CD4-positive, CD25-positive, alpha-beta regulatory T cell (primary cell): ENCODE measurements at regions not wholly inside any gene's neighbourhood (a gene's known extent, or its start where the extent isn't known, plus 50 kb on each side); places are given as distances from the start of the nearest gene placed in this dataset.
A peak's percentile ranks its signal among the peaks of the same experiment; 100 is the strongest.

ENCODE experiments used
- ATAC-seq, 2 donors: fragments of 150-1000 bp; cut with Tn5 transposase; one replicate each; pipeline ENCODE4 v1.10.0; 2021; ENCODE audit warnings: low read depth in 2 of 2, moderate number of reproducible peaks in 2 of 2, moderate library complexity in 1 of 2
- DNase-seq, 3 donors: peaks; one replicate each; pipeline versions ENCODE4 v3.0.0 to v3.0.0-alpha.2; 2012 to 2022; ENCODE audit warnings: mixed read lengths in 1 of 3
- H3K27ac ChIP-seq: one replicate; pipeline ENCODE4 v1.7.0; 2013; ENCODE audit warnings: mild to moderate bottlenecking, low read length; ENCODE audit not compliant: insufficient read depth, poor library complexity, severe bottlenecking
- H3K27me3 ChIP-seq: one replicate; pipeline ENCODE4 v1.7.0; 2013; ENCODE audit warnings: low read length; ENCODE audit not compliant: control insufficient read depth, insufficient read depth
- H3K36me3 ChIP-seq: one replicate; pipeline ENCODE4 v1.7.0; 2013; ENCODE audit warnings: mild to moderate bottlenecking, low read length, moderate library complexity; ENCODE audit not compliant: control insufficient read depth, insufficient read depth
- H3K4me1 ChIP-seq: 2 replicates; pipeline ENCODE4 v1.7.0; 2013; ENCODE audit warnings: mild to moderate bottlenecking, low read length; ENCODE audit not compliant: insufficient read depth, control insufficient read depth, poor library complexity, severe bottlenecking
- H3K4me3 ChIP-seq: one replicate; pipeline ENCODE4 v1.7.0; 2013; ENCODE audit warnings: low read depth, mild to moderate bottlenecking, low read length, moderate library complexity
- H3K9me3 ChIP-seq, 2 experiments: 1 replicate in 1 of 2; 2 replicates in 1 of 2; pipeline ENCODE4 v1.7.0; 2013; ENCODE audit warnings: low read length in 2 of 2, mild to moderate bottlenecking in 1 of 2, moderate library complexity in 1 of 2; ENCODE audit not compliant: control insufficient read depth in 2 of 2
- H3K27ac Mint-ChIP-seq, 3 donors: one replicate each; pipeline ENCODE4 v1.8.0; 2020 to 2022; ENCODE audit warnings: mild to moderate bottlenecking in 3 of 3, mixed read lengths in 3 of 3, moderate library complexity in 2 of 3
- H3K27me3 Mint-ChIP-seq: one replicate; pipeline ENCODE4 v1.8.0; 2022; ENCODE audit warnings: mild to moderate bottlenecking, mixed read lengths
- H3K36me3 Mint-ChIP-seq: one replicate; pipeline ENCODE4 v1.8.0; 2020; ENCODE audit warnings: mixed read lengths
- H3K4me1 Mint-ChIP-seq, 4 donors: one replicate each; pipeline ENCODE4 v1.8.0; 2020 to 2022; ENCODE audit warnings: mixed read lengths in 4 of 4, mild to moderate bottlenecking in 1 of 4
- H3K4me3 Mint-ChIP-seq, 4 donors: one replicate each; pipeline ENCODE4 v1.8.0; 2020 to 2022; ENCODE audit warnings: mild to moderate bottlenecking in 4 of 4, mixed read lengths in 4 of 4, moderate library complexity in 3 of 4
- H3K9me3 Mint-ChIP-seq, 7 donors: one replicate each; pipeline ENCODE4 v1.8.0; 2020 to 2022; ENCODE audit warnings: mixed read lengths in 7 of 7, mild to moderate bottlenecking in 3 of 7, moderate library complexity in 2 of 7

- ATAC-seq = no peak
- H3K36me3 Mint-ChIP-seq = no peaks in the 10 kb centered on the region
- H3K27ac ChIP-seq = no peak overlapping the region
Observed at GRCh38 chr2:144333143-144333555, 186.8 kb downstream of the ZEB2 start.

GRCh38 chr2:144332356-144333142, 187.4 kb downstream of the ZEB2 start:
- peak overlapping the region; percentile 90 to 98 (median 94) for H3K4me3 Mint-ChIP-seq
- ATAC-seq (peak; percentile 91 to 93), DNase-seq (peak; percentile 79 to 89 (median 87))
- peaks cover 0 to 28% (median 15%) of the 10 kb centered on the region in 4 donors for H3K4me1 Mint-ChIP-seq
- Histone ChIP-seq H3K9me3 (no peaks in the 10 kb centered on the region), H3K27me3 (no peaks in the 10 kb centered on the region), H3K4me1 (peaks cover 15% of the 10 kb centered on the region), H3K36me3 (no peaks in the 10 kb centered on the region), H3K4me3 (peak overlapping the region; percentile 81), H3K27ac (peak overlapping the region; percentile 67)
- peak overlapping the region; percentile 75 to 96 (median 94) for H3K27ac Mint-ChIP-seq
- no peaks in the 10 kb centered on the region for H3K9me3 Mint-ChIP-seq
- H3K27me3 Mint-ChIP-seq = peaks cover 8% of the 10 kb centered on the region
- no peaks in the 10 kb centered on the region for H3K36me3 Mint-ChIP-seq

More at GRCh38 chr2:144333143-144333555, 186.8 kb downstream of the ZEB2 start:
- Mint-ChIP-seq H3K27me3 (peaks cover 8% of the 10 kb centered on the region), H3K4me3 (peak overlapping the region; percentile 90 to 98 (median 94)), H3K9me3 (no peaks in the 10 kb centered on the region), H3K27ac (peak overlapping the region; percentile 75 to 96 (median 94)), H3K4me1 (peaks cover 0 to 28% (median 15%) of the 10 kb centered on the region in 4 donors)
- Histone ChIP-seq H3K36me3 (no peaks in the 10 kb centered on the region), H3K9me3 (no peaks in the 10 kb centered on the region), H3K4me1 (peaks cover 15% of the 10 kb centered on the region), H3K27me3 (no peaks in the 10 kb centered on the region), H3K4me3 (peak overlapping the region; percentile 81)
- DNase-seq = no peak

GRCh38 chr2:144331674-144332355, 188.1 kb downstream of the ZEB2 start:
- H3K4me3 ChIP-seq = peak overlapping the region; percentile 91
- peak; percentile 67 to 68 for ATAC-seq
- H3K4me1 Mint-ChIP-seq = peaks cover 0 to 28% (median 15%) of the 10 kb centered on the region in 4 donors

GRCh38 chr2:144330951-144331673, 188.8 kb downstream of the ZEB2 start:
- peak overlapping the region; percentile 67 for H3K27ac ChIP-seq
- H3K27me3 ChIP-seq = no peaks in the 10 kb centered on the region
- H3K9me3 Mint-ChIP-seq = no peaks in the 10 kb centered on the region
- peaks cover 4% of the 10 kb centered on the region for H3K27me3 Mint-ChIP-seq
- peak overlapping the region; percentile 91 for H3K4me3 ChIP-seq
- no peaks in the 10 kb centered on the region for H3K36me3 ChIP-seq
- no peaks in the 10 kb centered on the region for H3K9me3 ChIP-seq
- H3K4me1 Mint-ChIP-seq = peaks cover 0 to 28% (median 17%) of the 10 kb centered on the region in 4 donors
- H3K4me1 ChIP-seq = peaks cover 15% of the 10 kb centered on the region
- H3K36me3 Mint-ChIP-seq = peaks cover 4% of the 10 kb centered on the region
- peak overlapping the region; percentile 90 to 97 (median 92) for H3K4me3 Mint-ChIP-seq
- H3K27ac Mint-ChIP-seq = peak overlapping the region; percentile 33 to 86 (median 79)
- DNase-seq (peak in 1 of 3 donors; percentile 33), ATAC-seq (no peak)

More at GRCh38 chr2:144331674-144332355, 188.1 kb downstream of the ZEB2 start:
- no peaks in the 10 kb centered on the region for H3K9me3 ChIP-seq
- H3K27ac ChIP-seq = peak overlapping the region; percentile 67
- Mint-ChIP-seq H3K27ac (peak overlapping the region; percentile 15 to 86 (median 79)), H3K27me3 (peaks cover 4% of the 10 kb centered on the region), H3K9me3 (no peaks in the 10 kb centered on the region), H3K36me3 (peaks cover 4% of the 10 kb centered on the region), H3K4me3 (peak overlapping the region; percentile 90 to 97 (median 92))
- H3K4me1 ChIP-seq = peaks cover 15% of the 10 kb centered on the region
- no peaks in the 10 kb centered on the region for H3K27me3 ChIP-seq
- no peaks in the 10 kb centered on the region for H3K36me3 ChIP-seq
- DNase-seq = peak in 1 of 3 donors; percentile 76

- Mint-ChIP-seq H3K27me3 (peaks cover 4% of the 10 kb centered on the region), H3K27ac (no peak overlapping the region), H3K4me3 (peak overlapping the region in 2 of 4 donors; percentile 2 to 90), H3K36me3 (peaks cover 4% of the 10 kb centered on the region), H3K9me3 (no peaks in the 10 kb centered on the region), H3K4me1 (peaks cover 8 to 43% (median 26%) of the 10 kb centered on the region in 4 donors)
- Histone ChIP-seq H3K4me1 (peaks cover 24% of the 10 kb centered on the region), H3K27me3 (no peaks in the 10 kb centered on the region), H3K36me3 (no peaks in the 10 kb centered on the region), H3K4me3 (no peak overlapping the region), H3K9me3 (no peaks in the 10 kb centered on the region), H3K27ac (no peak overlapping the region)
- ATAC-seq (no peak), DNase-seq (no peak)
Observed at GRCh38 chr2:144329472-144329871, 190.4 kb downstream of the ZEB2 start.

- Mint-ChIP-seq H3K27ac (no peak overlapping the region), H3K36me3 (peaks cover 4% of the 10 kb centered on the region), H3K27me3 (peaks cover 4% of the 10 kb centered on the region), H3K4me3 (no peak overlapping the region), H3K9me3 (no peaks in the 10 kb centered on the region), H3K4me1 (peaks cover 13 to 48% (median 29%) of the 10 kb centered on the region in 4 donors)
- Histone ChIP-seq H3K36me3 (no peaks in the 10 kb centered on the region), H3K4me3 (no peak overlapping the region), H3K9me3 (no peaks in the 10 kb centered on the region), H3K27ac (no peak overlapping the region), H3K27me3 (no peaks in the 10 kb centered on the region), H3K4me1 (peaks cover 28% of the 10 kb centered on the region)
- no peak for ATAC-seq
- DNase-seq = no peak
Observed at GRCh38 chr2:144328938-144329337, 191.0 kb downstream of the ZEB2 start.

- no peaks in the 10 kb centered on the region for H3K9me3 Mint-ChIP-seq
- peaks cover 4% of the 10 kb centered on the region for H3K36me3 Mint-ChIP-seq
- H3K9me3 ChIP-seq = no peaks in the 10 kb centered on the region
- H3K4me1 Mint-ChIP-seq = peaks cover 17 to 47% (median 29%) of the 10 kb centered on the region in 4 donors
- peaks cover 22% of the 10 kb centered on the region for H3K4me1 ChIP-seq
- H3K27me3 Mint-ChIP-seq = no peaks in the 10 kb centered on the region
- H3K36me3 ChIP-seq = no peaks in the 10 kb centered on the region
- no peak overlapping the region for H3K27ac ChIP-seq
- no peaks in the 10 kb centered on the region for H3K27me3 ChIP-seq
- no peak overlapping the region for H3K27ac Mint-ChIP-seq
- ATAC-seq (no peak), DNase-seq (no peak)
- no peak overlapping the region for H3K4me3 Mint-ChIP-seq
- H3K4me3 ChIP-seq = no peak overlapping the region
Observed at GRCh38 chr2:144326825-144327224, 193.1 kb downstream of the ZEB2 start.
